HG02798 (cell line): ENCODE measurements at regions not wholly inside any gene's neighbourhood (a gene's known extent, or its start where the extent isn't known, plus 50 kb on each side); places are given as distances from the start of the nearest gene placed in this dataset.

Experiments
- ATAC-seq: cut with Tn5 transposase; IDR thresholded peaks from one replicate; pipeline ENCODE4 v1.9.1; 2021; ENCODE audit warnings: mild to moderate bottlenecking; ENCODE audit not compliant: unreplicated experiment, poor library complexity

- no peak for ATAC-seq
These were observed 905.1 kb downstream of the GALC start for GRCh38 chr14:87087881-87088280.

- ATAC-seq: no peak
These were observed 908.1 kb downstream of the GALC start for GRCh38 chr14:87084908-87085307.

GRCh38 chr14:87082917-87083316 lies 910.1 kb downstream of the GALC start:
- ATAC-seq: no peak

- ATAC-seq: no peak
These were observed 912.0 kb downstream of the GALC start for GRCh38 chr14:87081004-87081403.

- no peak for ATAC-seq
These were observed 912.8 kb downstream of the GALC start for GRCh38 chr14:87080146-87080545.

GRCh38 chr14:87079416-87079815 lies 913.6 kb downstream of the GALC start:
- no peak for ATAC-seq

- ATAC-seq: no peak
These were observed 916.1 kb downstream of the GALC start for GRCh38 chr14:87076922-87077321.

GRCh38 chr14:87076146-87076545 lies 916.8 kb downstream of the GALC start:
- ATAC-seq: no peak

- ATAC-seq: no peak
These were observed 919.0 kb downstream of the GALC start for GRCh38 chr14:87073880-87074570.

GRCh38 chr14:87067591-87067990 lies 925.4 kb downstream of the GALC start:
- ATAC-seq: no peak

- ATAC-seq: no peak
These were observed 925.9 kb downstream of the GALC start for GRCh38 chr14:87067061-87067460.

GRCh38 chr14:87066221-87066817 lies 926.7 kb downstream of the GALC start:
- ATAC-seq: no peak

GRCh38 chr14:87065366-87065765 lies 927.6 kb downstream of the GALC start:
- no peak for ATAC-seq

- no peak for ATAC-seq
These were observed 929.8 kb downstream of the GALC start for GRCh38 chr14:87063181-87063580.

- no peak for ATAC-seq
These were observed 932.6 kb downstream of the GALC start for GRCh38 chr14:87060405-87060804.

- ATAC-seq: no peak
These were observed 933.7 kb downstream of the GALC start for GRCh38 chr14:87059060-87059839.

GRCh38 chr14:87055007-87055406 lies 938.0 kb downstream of the GALC start:
- ATAC-seq: no peak

- no peak for ATAC-seq
These were observed 940.2 kb downstream of the GALC start for GRCh38 chr14:87052646-87053225.

- ATAC-seq: no peak
These were observed 942.6 kb downstream of the GALC start for GRCh38 chr14:87050421-87050820.

GRCh38 chr14:87049950-87050349 lies 943.0 kb downstream of the GALC start:
- ATAC-seq: no peak

GRCh38 chr14:87046960-87047359 lies 946.0 kb downstream of the GALC start:
- no peak for ATAC-seq
